Neural cell (in vitro differentiated cells): ENCODE measurements at regions not wholly inside any gene's neighbourhood (a gene's known extent, or its start where the extent isn't known, plus 50 kb on each side); places are given as distances from the start of the nearest gene placed in this dataset.

ENCODE experiments used
- H2AFZ ChIP-seq: fragments of 200-600, 300-800 bp; sonication (generic), shearing (Covaris generic); 2 replicates; pipeline ENCODE4 v1.6.0; 2014; ENCODE audit warnings: low read depth, mild to moderate bottlenecking, antibody characterized with exemption, low read length, moderate library complexity
- H3F3A ChIP-seq: fragments of 200-600 bp; shearing (Covaris generic); 2 replicates; pipeline ENCODE4 v1.6.1; 2016; ENCODE audit warnings: mild to moderate bottlenecking, moderate library complexity, mixed read lengths, antibody characterized with exemption, low read length; ENCODE audit not compliant: insufficient read depth, poor library complexity, severe bottlenecking
- H3K27ac ChIP-seq: fragments of 200-600, 300-800 bp; sonication (generic), shearing (Covaris generic); 2 replicates; pipeline ENCODE4 v1.5.1; 2014; ENCODE audit warnings: mild to moderate bottlenecking, low read length, moderate library complexity
- H3K27me3 ChIP-seq: fragments of 300-800, 200-600 bp; sonication (generic), shearing (Covaris generic); 2 replicates; pipeline ENCODE4 v1.6.0; 2014; ENCODE audit warnings: mild to moderate bottlenecking, low read depth, low read length, moderate library complexity; ENCODE audit not compliant: insufficient read depth
- H3K36me3 ChIP-seq: fragments of 300-800, 200-600 bp; sonication (generic), shearing (Covaris generic); 2 replicates; pipeline ENCODE4 v1.5.1; 2014; ENCODE audit warnings: mild to moderate bottlenecking, antibody characterized with exemption, low read length, moderate library complexity; ENCODE audit not compliant: insufficient read depth
- H3K4me2 ChIP-seq: fragments of 300-800, 200-600 bp; sonication (generic), shearing (Covaris generic); 2 replicates; pipeline ENCODE4 v1.6.0; 2014; ENCODE audit warnings: mild to moderate bottlenecking, low read length
- H3K4me3 ChIP-seq: fragments of 300-800, 200-600 bp; sonication (generic), shearing (Covaris generic); 2 replicates; pipeline ENCODE4 v1.5.1; 2014; ENCODE audit warnings: mild to moderate bottlenecking, low read length, moderate library complexity
- H3K79me2 ChIP-seq: fragments of 200-600 bp; shearing (Covaris generic); replicated peaks from 2 replicates; pipeline ENCODE4 v1.6.0; 2014; ENCODE audit warnings: mild to moderate bottlenecking, low read length, moderate library complexity; ENCODE audit not compliant: insufficient read depth
- H3K9ac ChIP-seq: fragments of 300-800, 200-600 bp; sonication (generic), shearing (Covaris generic); 2 replicates; pipeline ENCODE4 v1.6.1; 2016; ENCODE audit warnings: mild to moderate bottlenecking, low read length, mixed read lengths
- H3K9me2 ChIP-seq: fragments of 200-600 bp; shearing (Covaris generic); 2 replicates; pipeline ENCODE4 v1.6.1; 2016; ENCODE audit warnings: mild to moderate bottlenecking, low read length, mixed read lengths; ENCODE audit not compliant: insufficient read depth
- H3K9me3 ChIP-seq: fragments of 200-600, 300-800 bp; sonication (generic), shearing (Covaris generic); 2 replicates; pipeline ENCODE4 v1.6.1; 2016; ENCODE audit warnings: mild to moderate bottlenecking, mixed run types, low read length, moderate library complexity, mixed read lengths
- H4K20me1 ChIP-seq: fragments of 200-600 bp; shearing (Covaris generic); 2 replicates; pipeline ENCODE4 v1.6.1; 2016; ENCODE audit warnings: mild to moderate bottlenecking, mixed run types; ENCODE audit not compliant: insufficient read depth
- EP300 ChIP-seq: fragments of 450-650 bp; conservative IDR thresholded peaks from 2 replicates; pipeline ENCODE4 v1.6.1; 2014; ENCODE audit warnings: antibody characterized with exemption, mild to moderate bottlenecking, moderate library complexity; ENCODE audit not compliant: poor library complexity, severe bottlenecking
- EZH2 ChIP-seq: fragments of 200-600, 300-800 bp; shearing (Covaris generic), sonication (generic); IDR thresholded peaks from 2 replicates; pipeline ENCODE4 v1.6.1; 2014; ENCODE audit warnings: antibody characterized with exemption, low read length, borderline replicate concordance, mild to moderate bottlenecking; ENCODE audit not compliant: insufficient read depth, poor library complexity, severe bottlenecking
- MXI1 ChIP-seq: fragments of 450-650 bp; conservative IDR thresholded peaks from 2 replicates; pipeline ENCODE4 v1.6.1; 2014; ENCODE audit warnings: antibody characterized with exemption, mild to moderate bottlenecking; ENCODE audit not compliant: poor library complexity, severe bottlenecking
- POLR2AphosphoS5 ChIP-seq: IDR thresholded peaks from 2 replicates; pipeline ENCODE4 v1.6.1; 2012
- RAD21 ChIP-seq: fragments of 450-650 bp; conservative IDR thresholded peaks from 2 replicates; pipeline ENCODE4 v1.6.1; 2014; ENCODE audit warnings: antibody characterized with exemption, mild to moderate bottlenecking, moderate library complexity
- SMC3 ChIP-seq: fragments of 450-650 bp; conservative IDR thresholded peaks from 2 replicates; pipeline ENCODE4 v1.6.1; 2014; ENCODE audit warnings: antibody characterized with exemption, mild to moderate bottlenecking, moderate library complexity; ENCODE audit not compliant: poor library complexity
- TAF1 ChIP-seq: IDR thresholded peaks from 2 replicates; pipeline ENCODE4 v1.6.1; 2012; ENCODE audit warnings: low read depth
- TF ChIP-seq, protein P1 (sequence below): IDR thresholded peaks from 2 replicates; pipeline ENCODE4 v1.6.1; 2012; ENCODE audit warnings: borderline replicate concordance
- TF ChIP-seq, protein P2 (sequence below): fragments of 450-650 bp; IDR thresholded peaks from 2 replicates; pipeline ENCODE4 v1.5.1; 2014; ENCODE audit warnings: antibody characterized with exemption, mild to moderate bottlenecking, moderate library complexity; ENCODE audit not compliant: poor library complexity, severe bottlenecking

DNA sequence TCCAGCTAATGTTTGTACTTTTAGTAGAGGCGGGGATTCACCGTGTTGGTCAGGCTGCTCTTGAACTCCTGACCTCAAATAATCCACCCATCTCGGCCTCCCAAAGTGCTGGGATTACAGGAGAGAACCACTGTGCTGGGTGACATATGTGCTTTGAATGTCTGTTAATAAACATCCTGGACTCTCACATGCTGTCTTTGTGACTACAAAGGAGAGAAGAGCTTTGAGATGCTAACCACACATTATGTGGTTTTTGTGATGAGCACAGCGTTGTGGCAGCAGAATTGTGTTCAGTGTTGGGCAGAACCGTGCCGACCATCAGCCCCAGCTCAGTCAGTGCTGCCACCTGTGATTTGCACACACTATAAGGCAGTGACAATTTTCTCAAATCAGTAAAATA lies 500.1 kb upstream of the KLF6 start:
- no peak overlapping the region for H2AFZ ChIP-seq
- no peak overlapping the region for H3K4me3 ChIP-seq
- no peak overlapping the region for H3K9ac ChIP-seq
- no peak overlapping the region for H3K27ac ChIP-seq
- no peak overlapping the region for H3K4me2 ChIP-seq
- H3K27me3 ChIP-seq: no peaks in the 10 kb centered on the region
- H3K36me3 ChIP-seq: no peaks in the 10 kb centered on the region
- no peak for TF ChIP-seq EP300
- TF ChIP-seq, protein P1, sequence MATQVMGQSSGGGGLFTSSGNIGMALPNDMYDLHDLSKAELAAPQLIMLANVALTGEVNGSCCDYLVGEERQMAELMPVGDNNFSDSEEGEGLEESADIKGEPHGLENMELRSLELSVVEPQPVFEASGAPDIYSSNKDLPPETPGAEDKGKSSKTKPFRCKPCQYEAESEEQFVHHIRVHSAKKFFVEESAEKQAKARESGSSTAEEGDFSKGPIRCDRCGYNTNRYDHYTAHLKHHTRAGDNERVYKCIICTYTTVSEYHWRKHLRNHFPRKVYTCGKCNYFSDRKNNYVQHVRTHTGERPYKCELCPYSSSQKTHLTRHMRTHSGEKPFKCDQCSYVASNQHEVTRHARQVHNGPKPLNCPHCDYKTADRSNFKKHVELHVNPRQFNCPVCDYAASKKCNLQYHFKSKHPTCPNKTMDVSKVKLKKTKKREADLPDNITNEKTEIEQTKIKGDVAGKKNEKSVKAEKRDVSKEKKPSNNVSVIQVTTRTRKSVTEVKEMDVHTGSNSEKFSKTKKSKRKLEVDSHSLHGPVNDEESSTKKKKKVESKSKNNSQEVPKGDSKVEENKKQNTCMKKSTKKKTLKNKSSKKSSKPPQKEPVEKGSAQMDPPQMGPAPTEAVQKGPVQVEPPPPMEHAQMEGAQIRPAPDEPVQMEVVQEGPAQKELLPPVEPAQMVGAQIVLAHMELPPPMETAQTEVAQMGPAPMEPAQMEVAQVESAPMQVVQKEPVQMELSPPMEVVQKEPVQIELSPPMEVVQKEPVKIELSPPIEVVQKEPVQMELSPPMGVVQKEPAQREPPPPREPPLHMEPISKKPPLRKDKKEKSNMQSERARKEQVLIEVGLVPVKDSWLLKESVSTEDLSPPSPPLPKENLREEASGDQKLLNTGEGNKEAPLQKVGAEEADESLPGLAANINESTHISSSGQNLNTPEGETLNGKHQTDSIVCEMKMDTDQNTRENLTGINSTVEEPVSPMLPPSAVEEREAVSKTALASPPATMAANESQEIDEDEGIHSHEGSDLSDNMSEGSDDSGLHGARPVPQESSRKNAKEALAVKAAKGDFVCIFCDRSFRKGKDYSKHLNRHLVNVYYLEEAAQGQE: no peak
- TF ChIP-seq SMC3: no peak
- TF ChIP-seq POLR2AphosphoS5: no peak
- no peak for TF ChIP-seq MXI1
- no peak for TF ChIP-seq EZH2
- TF ChIP-seq, protein P2, sequence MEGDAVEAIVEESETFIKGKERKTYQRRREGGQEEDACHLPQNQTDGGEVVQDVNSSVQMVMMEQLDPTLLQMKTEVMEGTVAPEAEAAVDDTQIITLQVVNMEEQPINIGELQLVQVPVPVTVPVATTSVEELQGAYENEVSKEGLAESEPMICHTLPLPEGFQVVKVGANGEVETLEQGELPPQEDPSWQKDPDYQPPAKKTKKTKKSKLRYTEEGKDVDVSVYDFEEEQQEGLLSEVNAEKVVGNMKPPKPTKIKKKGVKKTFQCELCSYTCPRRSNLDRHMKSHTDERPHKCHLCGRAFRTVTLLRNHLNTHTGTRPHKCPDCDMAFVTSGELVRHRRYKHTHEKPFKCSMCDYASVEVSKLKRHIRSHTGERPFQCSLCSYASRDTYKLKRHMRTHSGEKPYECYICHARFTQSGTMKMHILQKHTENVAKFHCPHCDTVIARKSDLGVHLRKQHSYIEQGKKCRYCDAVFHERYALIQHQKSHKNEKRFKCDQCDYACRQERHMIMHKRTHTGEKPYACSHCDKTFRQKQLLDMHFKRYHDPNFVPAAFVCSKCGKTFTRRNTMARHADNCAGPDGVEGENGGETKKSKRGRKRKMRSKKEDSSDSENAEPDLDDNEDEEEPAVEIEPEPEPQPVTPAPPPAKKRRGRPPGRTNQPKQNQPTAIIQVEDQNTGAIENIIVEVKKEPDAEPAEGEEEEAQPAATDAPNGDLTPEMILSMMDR: no peak
- TF ChIP-seq RAD21: no peak
- TF ChIP-seq TAF1: no peak
- no peaks in the 10 kb centered on the region for H3K9me2 ChIP-seq
- no peaks in the 10 kb centered on the region for H3K79me2 ChIP-seq
- no peaks in the 10 kb centered on the region for H4K20me1 ChIP-seq
- H3F3A ChIP-seq: no peaks in the 10 kb centered on the region
- H3K9me3 ChIP-seq: no peaks in the 10 kb centered on the region

DNA sequence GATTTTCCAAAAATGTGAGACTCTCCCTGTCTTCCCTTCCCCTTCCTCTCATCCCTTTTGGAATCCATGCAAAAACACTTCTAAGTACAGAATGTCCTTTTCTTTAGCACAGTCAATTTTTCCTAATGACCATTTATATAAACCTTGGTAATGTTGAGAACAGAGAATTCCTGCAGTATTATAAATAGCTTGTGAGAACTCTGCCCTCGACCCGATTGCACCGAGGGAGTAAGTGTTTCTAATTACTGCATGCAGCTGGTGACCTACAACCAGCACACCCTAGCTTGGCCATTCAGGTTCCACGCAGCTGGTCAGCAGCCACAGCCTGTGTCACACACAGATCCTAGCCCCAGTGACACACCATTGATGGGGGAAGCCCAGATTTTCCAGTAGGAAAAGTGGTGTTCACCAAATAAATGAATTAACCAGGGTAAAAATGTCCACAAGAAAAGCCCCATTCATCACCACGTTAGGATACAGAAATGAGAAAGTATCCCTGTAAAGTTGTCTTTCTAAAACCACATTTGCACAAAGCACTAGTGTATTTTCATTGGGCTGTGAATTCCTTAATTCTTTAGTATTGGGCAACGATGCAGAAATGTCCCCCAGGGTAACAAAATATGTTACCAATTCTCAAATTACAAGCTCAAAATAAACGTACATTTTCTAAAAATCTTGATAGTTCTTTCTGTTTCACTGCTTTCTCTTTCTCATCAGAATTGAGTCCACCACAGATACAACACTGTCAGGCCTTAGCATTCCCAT lies 499.0 kb upstream of the KLF6 start:
- TF ChIP-seq TAF1 (no peak), EP300 (no peak), MXI1 (no peak), EZH2 (no peak), SMC3 (no peak), POLR2AphosphoS5 (no peak)
- TF ChIP-seq, protein P1: no peak
- TF ChIP-seq, protein P2: no peak
- no peaks in the 10 kb centered on the region for H3K27me3 ChIP-seq
- no peak overlapping the region for H3K27ac ChIP-seq
- H3K4me2 ChIP-seq: no peak overlapping the region
- H3K4me3 ChIP-seq: no peak overlapping the region
- H3K36me3 ChIP-seq: no peaks in the 10 kb centered on the region
- H3K9me2 ChIP-seq: no peaks in the 10 kb centered on the region
- no peak overlapping the region for H3K9ac ChIP-seq
- no peaks in the 10 kb centered on the region for H3K9me3 ChIP-seq
- H4K20me1 ChIP-seq: no peaks in the 10 kb centered on the region
- no peaks in the 10 kb centered on the region for H3F3A ChIP-seq
- H2AFZ ChIP-seq: no peak overlapping the region
- H3K79me2 ChIP-seq: no peaks in the 10 kb centered on the region
